Astrocyte (in vitro differentiated cells and primary cell): ENCODE measurements at regions not wholly inside any gene's neighbourhood (a gene's known extent, or its start where the extent isn't known, plus 50 kb on each side); places are given as distances from the start of the nearest gene placed in this dataset.

Experiments used
- DNase-seq: peaks from one replicate; pipeline ENCODE4 v3.0.0-alpha.2; 2010; ENCODE audit warnings: low read depth
- FAIRE-seq: peaks from 2 replicates; lab custom pipeline; 2011; peaks lifted over from hg19 to GRCh38; lab: Jason Lieb, UNC
- H2AFZ ChIP-seq: 2 replicates; pipeline ENCODE4 v1.6.0; 2012; ENCODE audit warnings: low read depth, low read length, inconsistent platforms
- H3K27ac ChIP-seq: 2 replicates; pipeline ENCODE4 v1.5.1; 2011; ENCODE audit warnings: low read depth, low read length, inconsistent platforms
- H3K27me3 ChIP-seq: 2 replicates; pipeline ENCODE4 v1.6.0; 2011; ENCODE audit warnings: low read length, inconsistent platforms; ENCODE audit not compliant: insufficient read depth
- H3K36me3 ChIP-seq: 2 replicates; pipeline ENCODE4 v1.5.1; 2011; ENCODE audit warnings: low read length, inconsistent platforms; ENCODE audit not compliant: insufficient read depth
- H3K4me1 ChIP-seq: 2 replicates; pipeline ENCODE4 v1.5.1; 2011; ENCODE audit warnings: low read length, inconsistent platforms; ENCODE audit not compliant: insufficient read depth
- H3K4me2 ChIP-seq: 2 replicates; pipeline ENCODE4 v1.6.0; 2012; ENCODE audit warnings: low read length, inconsistent platforms
- H3K4me3 ChIP-seq: 2 replicates; pipeline ENCODE4 v1.5.1; 2011; ENCODE audit warnings: low read depth, mild to moderate bottlenecking, low read length, inconsistent platforms; ENCODE audit not compliant: insufficient read depth
- H3K79me2 ChIP-seq: 2 replicates; pipeline ENCODE4 v1.6.0; 2012; ENCODE audit warnings: mild to moderate bottlenecking, low read length, inconsistent platforms; ENCODE audit not compliant: insufficient read depth
- H3K9ac ChIP-seq: 2 replicates; pipeline ENCODE4 v1.6.0; 2012; ENCODE audit warnings: mild to moderate bottlenecking, low read length, inconsistent platforms
- H3K9me3 ChIP-seq: 2 replicates; pipeline ENCODE4 v1.5.1; 2012; ENCODE audit warnings: low read depth, mild to moderate bottlenecking, low read length, inconsistent platforms; ENCODE audit not compliant: insufficient read depth
- H4K20me1 ChIP-seq: 2 replicates; pipeline ENCODE4 v1.6.0; 2012; ENCODE audit warnings: low read length, inconsistent platforms; ENCODE audit not compliant: insufficient read depth
- H3K27ac Mint-ChIP-seq: one replicate; pipeline ENCODE4 v1.8.0; 2021; ENCODE audit warnings: mild to moderate bottlenecking, mixed read lengths; ENCODE audit not compliant: unreplicated experiment
- H3K27me3 Mint-ChIP-seq: one replicate; pipeline ENCODE4 v1.8.0; 2021; ENCODE audit warnings: low read depth, mixed read lengths; ENCODE audit not compliant: unreplicated experiment
- H3K36me3 Mint-ChIP-seq: one replicate; pipeline ENCODE4 v1.8.0; 2021; ENCODE audit warnings: low read depth, mixed read lengths; ENCODE audit not compliant: unreplicated experiment
- H3K4me1 Mint-ChIP-seq: one replicate; pipeline ENCODE4 v1.8.0; 2021; ENCODE audit warnings: low read depth, mixed read lengths; ENCODE audit not compliant: unreplicated experiment
- H3K4me3 Mint-ChIP-seq: one replicate; pipeline ENCODE4 v1.8.0; 2021; ENCODE audit warnings: mild to moderate bottlenecking, moderate library complexity, mixed read lengths; ENCODE audit not compliant: unreplicated experiment
- H3K9me3 Mint-ChIP-seq: one replicate; pipeline ENCODE4 v1.8.0; 2021; ENCODE audit warnings: mild to moderate bottlenecking, mixed read lengths; ENCODE audit not compliant: unreplicated experiment
- EZH2 ChIP-seq: IDR thresholded peaks from 2 replicates; pipeline ENCODE4 v1.6.1; 2012; ENCODE audit warnings: mild to moderate bottlenecking, low read length, inconsistent platforms; ENCODE audit not compliant: insufficient read depth
- TF ChIP-seq, protein P1 (sequence below): IDR thresholded peaks from 2 replicates; pipeline ENCODE4 v1.5.1; 2011; ENCODE audit warnings: low read depth, mild to moderate bottlenecking, inconsistent platforms, low read length, moderate library complexity; ENCODE audit not compliant: insufficient read depth

DNA sequence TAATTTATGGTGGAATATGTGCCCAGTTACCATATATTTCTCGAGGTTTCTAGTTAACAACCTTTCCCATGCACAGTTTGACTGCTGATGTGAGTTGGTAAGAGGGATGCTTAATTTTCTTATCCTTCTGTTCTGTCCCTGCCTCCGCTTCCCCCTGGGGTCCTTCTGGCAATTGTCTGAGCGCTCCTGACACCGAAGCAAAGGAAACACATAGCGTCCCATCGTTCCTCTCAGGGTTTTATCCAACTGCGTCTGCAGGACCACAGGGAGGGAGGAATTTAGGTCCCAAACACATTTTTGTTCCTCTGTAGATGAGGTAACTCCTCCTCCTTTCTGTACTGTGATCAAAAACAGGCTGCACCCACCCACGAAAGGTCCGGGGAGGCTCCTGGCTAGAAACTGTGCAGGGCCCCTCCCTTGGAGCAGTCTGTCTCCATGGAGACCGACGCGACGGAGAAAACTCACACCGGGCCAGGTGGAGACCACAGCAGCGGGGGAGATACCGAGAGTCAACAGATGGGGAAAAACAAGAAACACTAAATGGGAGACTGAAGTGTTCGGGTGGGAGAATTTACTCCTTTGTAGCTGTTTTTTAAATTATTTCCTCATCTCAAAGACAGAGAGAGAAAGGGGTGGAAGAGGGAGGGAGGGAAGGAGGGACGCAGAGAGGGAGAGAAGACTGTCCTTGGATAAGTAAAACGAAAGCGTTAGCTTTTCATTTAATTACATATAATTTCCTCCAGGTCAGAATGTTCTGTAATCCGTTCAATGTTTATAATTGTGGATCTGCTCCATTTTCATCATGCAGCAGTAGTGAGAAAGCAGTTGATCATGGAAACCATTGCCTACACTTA lies 191.8 kb upstream of the NBEA start:
- TF ChIP-seq, protein P1, sequence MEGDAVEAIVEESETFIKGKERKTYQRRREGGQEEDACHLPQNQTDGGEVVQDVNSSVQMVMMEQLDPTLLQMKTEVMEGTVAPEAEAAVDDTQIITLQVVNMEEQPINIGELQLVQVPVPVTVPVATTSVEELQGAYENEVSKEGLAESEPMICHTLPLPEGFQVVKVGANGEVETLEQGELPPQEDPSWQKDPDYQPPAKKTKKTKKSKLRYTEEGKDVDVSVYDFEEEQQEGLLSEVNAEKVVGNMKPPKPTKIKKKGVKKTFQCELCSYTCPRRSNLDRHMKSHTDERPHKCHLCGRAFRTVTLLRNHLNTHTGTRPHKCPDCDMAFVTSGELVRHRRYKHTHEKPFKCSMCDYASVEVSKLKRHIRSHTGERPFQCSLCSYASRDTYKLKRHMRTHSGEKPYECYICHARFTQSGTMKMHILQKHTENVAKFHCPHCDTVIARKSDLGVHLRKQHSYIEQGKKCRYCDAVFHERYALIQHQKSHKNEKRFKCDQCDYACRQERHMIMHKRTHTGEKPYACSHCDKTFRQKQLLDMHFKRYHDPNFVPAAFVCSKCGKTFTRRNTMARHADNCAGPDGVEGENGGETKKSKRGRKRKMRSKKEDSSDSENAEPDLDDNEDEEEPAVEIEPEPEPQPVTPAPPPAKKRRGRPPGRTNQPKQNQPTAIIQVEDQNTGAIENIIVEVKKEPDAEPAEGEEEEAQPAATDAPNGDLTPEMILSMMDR = no peak
- no peak for TF ChIP-seq EZH2
- no peaks in the 10 kb centered on the region for H4K20me1 ChIP-seq
- H3K4me3 ChIP-seq = peak overlapping the region; percentile 47
- no peaks in the 10 kb centered on the region for H3K27me3 ChIP-seq
- peaks cover 7% of the 10 kb centered on the region for H3K4me1 Mint-ChIP-seq
- DNase-seq = peak; percentile 8
- peak overlapping the region; percentile 85 for H3K4me2 ChIP-seq
- no peaks in the 10 kb centered on the region for H3K9me3 Mint-ChIP-seq
- no peaks in the 10 kb centered on the region for H3K9me3 ChIP-seq
- H3K27ac Mint-ChIP-seq = no peak overlapping the region
- no peak overlapping the region for H3K27ac ChIP-seq
- peak overlapping the region; percentile 72 for H3K4me3 Mint-ChIP-seq
- no peak for FAIRE-seq
- no peaks in the 10 kb centered on the region for H3K79me2 ChIP-seq
- H3K36me3 ChIP-seq = no peaks in the 10 kb centered on the region
- H3K27me3 Mint-ChIP-seq = peaks cover 2% of the 10 kb centered on the region
- H2AFZ ChIP-seq = peak overlapping the region; percentile 78
- H3K36me3 Mint-ChIP-seq = no peaks in the 10 kb centered on the region
- no peaks in the 10 kb centered on the region for H3K4me1 ChIP-seq
- peak overlapping the region; percentile 17 for H3K9ac ChIP-seq

DNA sequence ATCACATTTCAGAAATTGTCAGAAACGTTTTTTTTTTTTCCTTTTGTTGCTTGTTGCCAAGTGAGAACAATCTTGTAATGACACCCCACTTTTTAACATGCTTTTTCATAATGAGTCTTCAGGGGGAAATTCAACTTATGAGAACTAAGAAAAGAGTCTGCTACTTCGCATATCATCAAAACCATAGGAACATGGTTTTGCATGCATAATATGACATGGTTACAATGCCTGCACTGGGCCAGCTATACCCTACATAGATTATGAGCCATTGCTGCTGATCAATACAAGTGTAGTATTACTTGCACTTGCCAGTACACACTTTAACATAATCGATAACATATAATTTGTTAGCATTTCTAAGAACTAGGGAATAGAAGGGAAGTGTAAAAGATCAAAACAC lies 191.0 kb upstream of the NBEA start:
- H3K4me1 ChIP-seq = no peaks in the 10 kb centered on the region
- H3K4me2 ChIP-seq = peak overlapping the region; percentile 85
- no peak overlapping the region for H3K4me3 Mint-ChIP-seq
- no peaks in the 10 kb centered on the region for H3K9me3 ChIP-seq
- no peak overlapping the region for H3K4me3 ChIP-seq
- TF ChIP-seq EZH2 = no peak
- TF ChIP-seq, protein P1 = no peak
- no peak overlapping the region for H2AFZ ChIP-seq
- no peak overlapping the region for H3K27ac Mint-ChIP-seq
- H3K27me3 Mint-ChIP-seq = peaks cover 2% of the 10 kb centered on the region
- H3K27ac ChIP-seq = no peak overlapping the region
- H3K27me3 ChIP-seq = no peaks in the 10 kb centered on the region
- no peaks in the 10 kb centered on the region for H3K36me3 ChIP-seq
- no peaks in the 10 kb centered on the region for H3K9me3 Mint-ChIP-seq
- no peak overlapping the region for H3K9ac ChIP-seq
- no peak for DNase-seq
- H3K4me1 Mint-ChIP-seq = peaks cover 7% of the 10 kb centered on the region
- no peak for FAIRE-seq
- no peaks in the 10 kb centered on the region for H4K20me1 ChIP-seq
- H3K36me3 Mint-ChIP-seq = no peaks in the 10 kb centered on the region
- no peaks in the 10 kb centered on the region for H3K79me2 ChIP-seq

DNA sequence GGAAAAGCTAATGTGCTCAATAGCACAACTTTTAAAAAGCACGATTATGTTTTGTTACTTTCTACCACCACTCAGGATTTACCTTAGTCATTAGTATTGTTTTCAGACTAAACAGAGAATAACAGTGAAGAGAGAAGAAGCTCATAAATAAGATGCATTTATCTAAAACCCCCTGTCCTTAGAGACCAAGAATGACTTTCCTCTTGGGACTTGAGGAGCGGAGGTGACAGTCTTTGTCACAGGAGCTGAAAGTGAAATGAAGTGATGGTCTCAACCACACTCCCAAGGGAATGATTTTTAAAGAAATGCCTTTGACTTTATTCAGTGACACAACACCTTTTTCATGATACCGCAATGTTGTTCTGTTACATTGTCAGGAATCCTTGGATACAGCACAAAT lies 190.6 kb upstream of the NBEA start:
- no peak for FAIRE-seq
- Histone ChIP-seq H3K27me3 (no peaks in the 10 kb centered on the region), H3K4me3 (no peak overlapping the region)

More for the DNA sequence above, 190.6 kb upstream of the NBEA start:
- H3K36me3 Mint-ChIP-seq = no peaks in the 10 kb centered on the region
- H3K9me3 Mint-ChIP-seq = no peaks in the 10 kb centered on the region
- Histone ChIP-seq H3K4me1 (no peaks in the 10 kb centered on the region), H3K4me2 (no peak overlapping the region), H4K20me1 (no peaks in the 10 kb centered on the region), H3K27ac (no peak overlapping the region), H3K9me3 (no peaks in the 10 kb centered on the region), H3K9ac (no peak overlapping the region), H2AFZ (no peak overlapping the region), H3K36me3 (no peaks in the 10 kb centered on the region), H3K79me2 (no peaks in the 10 kb centered on the region)
- H3K27ac Mint-ChIP-seq = no peak overlapping the region
- peaks cover 7% of the 10 kb centered on the region for H3K4me1 Mint-ChIP-seq
- peaks cover 2% of the 10 kb centered on the region for H3K27me3 Mint-ChIP-seq
- no peak for TF ChIP-seq EZH2
- TF ChIP-seq, protein P1 = no peak
- H3K4me3 Mint-ChIP-seq = no peak overlapping the region
- DNase-seq = no peak
